ENCODE measurements at regions not wholly inside any gene's neighbourhood (a gene's known extent, or its start where the extent isn't known, plus 50 kb on each side); places are given as distances from the start of the nearest gene placed in this dataset.

- DNase-seq (ENCODE audit: low read depth in 2 of 2): no peak
Observed at GRCh38 chr9:107118863-107119624, 164.0 kb upstream of the RAD23B start.

DNA sequence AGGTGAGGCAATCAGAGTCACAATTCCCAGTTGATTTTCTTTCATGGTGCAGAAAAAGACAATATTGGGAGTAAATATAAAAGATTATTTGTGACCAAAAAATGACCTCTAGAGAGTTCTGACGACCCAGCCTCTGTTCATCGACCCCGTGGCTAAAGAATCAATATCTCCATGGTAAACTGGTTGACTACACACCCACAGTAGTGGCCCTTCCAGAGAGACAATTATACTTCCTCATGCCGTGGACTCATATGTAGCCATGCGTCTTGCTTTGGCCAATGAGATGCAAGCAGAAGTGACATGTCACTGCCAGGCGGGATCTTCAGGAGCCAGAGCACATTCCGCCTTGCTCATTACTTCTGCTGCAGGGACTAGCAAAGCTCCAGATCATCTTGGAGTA, 163.3 kb upstream of the RAD23B start:
- DNase-seq (ENCODE audit: low read depth in 2 of 2): no peak

- no peak for DNase-seq (ENCODE audit: low read depth in 2 of 2)
Observed at GRCh38 chr9:107123389-107123788, 159.7 kb upstream of the RAD23B start.

GRCh38 chr9:107127608-107128007, 155.5 kb upstream of the RAD23B start:
- DNase-seq (ENCODE audit: low read depth in 2 of 2): no peak

DNA sequence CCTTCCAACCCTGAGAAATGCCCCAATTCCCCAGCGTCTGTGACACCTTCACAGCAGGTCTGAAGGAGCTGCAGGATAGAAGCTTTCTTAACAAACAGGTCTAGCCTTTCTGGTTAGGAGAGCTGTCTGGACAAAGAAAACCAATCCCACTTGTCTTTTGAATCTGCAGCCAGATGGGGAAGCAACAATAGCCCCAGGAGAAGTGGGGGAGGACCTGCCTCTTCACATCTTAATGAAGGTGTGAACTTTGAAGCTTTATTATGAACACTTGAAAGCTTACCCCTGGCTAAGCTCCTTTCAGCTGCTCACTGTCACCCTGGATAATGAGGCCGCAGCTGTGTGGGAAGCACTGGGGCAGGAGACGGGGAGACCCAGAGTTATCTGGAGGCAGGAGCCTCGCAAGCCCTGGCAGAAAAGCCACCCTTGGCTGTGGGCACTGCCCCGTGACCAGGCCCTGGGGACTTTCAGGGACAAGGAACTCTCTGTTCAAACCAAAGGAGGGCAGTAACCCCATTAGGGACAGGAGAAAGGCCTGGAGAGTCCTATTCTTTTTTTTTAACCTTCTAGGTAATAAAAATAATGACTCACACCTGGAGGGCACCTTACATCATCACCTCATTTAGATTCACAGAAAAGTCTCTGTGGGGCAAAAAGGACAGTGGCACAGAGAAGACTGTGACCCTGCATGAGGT, 151.8 kb upstream of the RAD23B start:
- DNase-seq (ENCODE audit: low read depth in 2 of 2): no peak

DNA sequence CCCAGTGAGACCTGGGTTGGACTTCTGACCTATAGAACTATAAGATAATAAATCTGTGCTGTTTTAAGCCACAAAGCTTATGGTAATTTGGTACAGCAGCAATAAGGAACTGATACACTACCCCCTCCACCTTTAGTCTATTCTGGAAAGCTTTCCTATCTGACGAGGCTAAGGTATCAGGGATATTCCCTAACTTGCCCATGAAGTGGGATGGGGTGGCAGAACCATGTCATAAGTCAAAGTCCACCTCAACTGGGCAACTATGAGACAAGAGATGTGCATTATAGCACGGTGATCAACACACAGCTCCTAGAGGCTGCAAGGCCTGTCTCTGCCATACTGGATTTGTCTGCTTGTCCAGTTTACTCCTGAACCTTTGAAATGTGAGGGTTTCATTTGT, 146.8 kb upstream of the RAD23B start:
- DNase-seq (ENCODE audit: low read depth in 2 of 2): no peak

DNA sequence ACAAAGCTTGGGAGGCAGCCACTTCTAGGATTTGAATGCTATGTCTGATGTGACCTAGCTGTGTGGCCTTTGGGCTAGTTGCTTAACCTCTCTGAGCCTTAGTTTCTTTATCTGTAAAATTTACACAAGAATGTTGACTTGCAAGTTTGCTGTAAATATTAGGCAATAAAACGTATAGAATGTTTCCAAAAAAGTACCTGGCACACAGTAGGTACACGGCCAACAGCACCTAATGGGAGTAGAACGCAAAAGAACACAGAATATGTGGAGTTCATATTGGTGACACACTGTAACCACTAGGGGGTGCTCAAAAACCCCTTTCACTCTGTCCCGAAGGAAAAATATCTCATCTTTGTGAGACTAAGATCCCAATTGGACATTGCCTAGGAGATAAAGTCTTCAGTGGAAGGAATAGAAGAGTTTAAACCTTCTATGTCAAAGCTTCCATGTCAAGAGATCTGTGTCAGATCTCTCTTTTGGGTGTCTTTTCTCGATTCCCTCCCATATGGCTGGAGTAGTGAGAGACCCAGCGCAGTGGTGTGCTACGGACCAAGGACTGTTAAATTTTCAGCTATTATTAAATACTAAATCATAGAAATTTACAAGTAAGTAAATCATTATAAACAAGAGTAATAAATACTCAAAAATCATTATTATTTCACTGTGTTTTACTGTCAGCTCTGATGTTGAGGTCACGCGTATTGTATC, 145.4 kb upstream of the RAD23B start:
- no peak for DNase-seq (ENCODE audit: low read depth in 2 of 2)

GRCh38 chr9:107138261-107138992, 144.7 kb upstream of the RAD23B start:
- no peak for DNase-seq (ENCODE audit: low read depth in 2 of 2)

DNA sequence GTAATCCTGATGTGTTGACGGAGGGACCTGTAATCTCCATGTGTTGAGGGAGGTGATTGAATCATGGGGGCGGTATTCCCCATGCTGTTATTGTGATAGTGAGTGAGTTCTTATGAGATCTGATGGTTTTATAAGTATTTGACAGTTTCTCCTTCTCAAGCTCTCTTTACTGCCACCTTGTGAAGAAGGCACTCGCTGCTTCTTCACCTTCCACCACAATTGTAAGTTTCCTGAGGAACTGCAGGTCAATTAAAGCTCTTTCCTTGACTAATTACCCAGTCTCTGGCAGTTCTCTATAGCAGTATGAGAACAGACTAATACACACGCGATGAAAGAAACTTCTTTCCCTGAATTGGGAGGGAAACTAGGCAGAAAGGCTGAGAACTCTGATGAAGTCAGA, 141.1 kb upstream of the RAD23B start:
- no peak for DNase-seq (ENCODE audit: low read depth in 2 of 2)

- DNase-seq (ENCODE audit: low read depth in 2 of 2): no peak
Observed at GRCh38 chr9:107142430-107142829, 140.6 kb upstream of the RAD23B start.

GRCh38 chr9:107142896-107143603, 140.0 kb upstream of the RAD23B start:
- DNase-seq (ENCODE audit: low read depth in 2 of 2): no peak

DNA sequence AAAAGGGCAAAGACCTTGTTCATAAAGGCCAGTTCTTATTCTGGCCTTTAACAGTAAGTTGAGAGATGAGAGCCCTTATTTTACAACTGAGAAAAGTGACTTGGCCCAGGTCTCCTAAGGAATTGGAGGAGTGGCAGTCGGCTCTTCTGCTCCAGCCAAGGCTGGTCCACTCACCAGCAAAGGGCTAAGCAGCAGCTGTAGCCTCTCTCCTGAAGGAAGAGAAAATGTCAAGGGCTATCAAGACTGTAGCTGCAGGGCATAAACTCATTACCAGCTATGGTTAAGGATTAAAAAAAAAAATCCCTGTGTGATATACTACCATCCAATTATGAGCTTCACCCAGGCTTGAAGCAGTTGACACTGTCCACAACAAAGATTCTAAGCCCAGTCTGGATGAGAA, 138.6 kb upstream of the RAD23B start:
- no peak for DNase-seq (ENCODE audit: low read depth in 2 of 2)

DNA sequence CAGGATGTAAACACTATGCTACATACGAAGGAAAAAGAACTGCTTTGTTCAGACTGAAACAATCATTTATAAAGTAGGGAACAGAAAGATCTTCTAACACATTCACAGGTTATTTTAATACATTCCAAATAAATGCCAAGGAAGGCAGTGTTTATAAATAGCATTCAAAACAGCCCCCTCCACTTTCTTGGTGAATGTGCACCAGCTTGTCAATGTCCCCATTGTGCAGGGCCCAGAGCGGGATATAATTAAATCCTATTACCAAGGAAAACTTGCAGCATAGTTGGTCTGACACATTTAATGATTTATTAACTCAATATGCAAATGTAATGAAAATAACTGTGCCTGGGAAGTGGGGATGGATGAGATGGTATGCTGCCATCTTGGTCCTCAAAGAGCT, 135.9 kb upstream of the RAD23B start:
- DNase-seq (ENCODE audit: low read depth in 2 of 2): no peak

DNA sequence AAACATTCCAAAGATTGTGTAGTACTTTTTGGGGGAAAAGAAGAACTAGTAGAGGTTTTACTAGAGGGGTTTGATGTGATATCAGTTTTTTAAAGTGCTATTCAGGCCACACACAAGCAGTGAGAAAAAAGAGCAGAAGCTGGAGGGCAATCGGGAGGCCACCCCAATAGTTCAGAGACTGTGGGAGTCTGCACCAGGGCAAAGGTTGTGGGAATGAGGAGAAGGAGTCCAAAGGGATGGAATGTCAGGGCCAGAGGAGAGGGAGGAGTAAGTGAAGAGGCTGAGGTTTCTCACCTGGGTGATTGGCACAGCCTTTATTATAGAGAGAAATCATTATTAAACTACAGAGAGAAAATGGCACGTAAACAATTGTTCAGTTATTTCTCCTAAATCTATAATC, 134.9 kb upstream of the RAD23B start:
- no peak for DNase-seq (ENCODE audit: low read depth in 2 of 2)

- no peak for DNase-seq (ENCODE audit: low read depth in 2 of 2)
Observed at GRCh38 chr9:107149756-107150155, 133.3 kb upstream of the RAD23B start.

GRCh38 chr9:107153336-107153735, 129.7 kb upstream of the RAD23B start:
- DNase-seq (ENCODE audit: low read depth in 2 of 2): no peak

- DNase-seq (ENCODE audit: low read depth in 2 of 2): no peak
Observed at GRCh38 chr9:107154291-107154690, 128.8 kb upstream of the RAD23B start.

DNA sequence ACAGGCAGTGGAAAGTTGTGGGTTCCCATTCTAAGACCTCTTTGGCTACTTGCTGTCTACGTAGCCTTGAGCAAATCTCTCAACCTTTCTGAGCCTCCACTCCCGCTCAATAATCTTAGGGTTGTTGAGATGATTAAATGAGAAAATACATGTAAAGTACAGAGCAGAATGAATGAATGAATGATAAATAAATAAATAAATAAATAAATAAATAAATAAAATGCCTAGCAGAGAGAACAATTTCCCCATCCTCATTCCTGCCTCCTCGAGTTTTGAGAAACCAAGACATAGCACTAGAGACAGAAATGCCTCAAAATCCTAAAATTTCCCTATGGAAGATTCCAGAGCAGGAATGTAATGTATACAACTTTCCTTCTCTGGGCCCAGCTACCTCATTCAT, 128.3 kb upstream of the RAD23B start:
- DNase-seq (ENCODE audit: low read depth in 2 of 2): no peak

DNA sequence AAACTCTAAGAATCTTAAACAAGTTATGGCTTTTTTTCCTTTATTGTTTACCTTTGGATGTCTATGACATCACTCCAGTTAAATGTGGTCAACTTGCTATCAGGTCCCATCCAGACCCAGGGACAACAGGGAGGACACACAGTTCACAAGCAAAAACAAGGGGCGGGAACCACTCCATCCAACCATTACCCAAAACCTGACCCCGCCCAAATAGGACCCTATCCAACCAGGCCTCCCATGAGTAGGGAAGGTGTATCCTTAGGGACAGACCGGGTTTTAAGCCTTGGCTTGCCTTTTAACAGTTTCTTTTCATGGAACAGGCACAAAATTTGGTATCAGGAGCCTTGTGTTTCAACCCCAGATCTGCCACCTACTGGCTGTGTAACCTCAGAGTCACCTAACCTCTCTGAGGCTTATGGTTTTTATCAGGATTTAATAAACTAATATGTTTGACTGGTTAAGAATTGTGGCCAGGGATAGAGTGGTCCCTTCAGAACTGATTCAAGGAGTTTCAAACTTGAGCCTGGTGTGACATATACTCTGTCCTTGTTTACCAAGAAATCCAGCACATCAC, 127.7 kb upstream of the RAD23B start:
- DNase-seq (ENCODE audit: low read depth in 2 of 2): no peak

GRCh38 chr9:107158321-107158720, 124.8 kb upstream of the RAD23B start:
- no peak for DNase-seq (ENCODE audit: low read depth in 2 of 2)

DNA sequence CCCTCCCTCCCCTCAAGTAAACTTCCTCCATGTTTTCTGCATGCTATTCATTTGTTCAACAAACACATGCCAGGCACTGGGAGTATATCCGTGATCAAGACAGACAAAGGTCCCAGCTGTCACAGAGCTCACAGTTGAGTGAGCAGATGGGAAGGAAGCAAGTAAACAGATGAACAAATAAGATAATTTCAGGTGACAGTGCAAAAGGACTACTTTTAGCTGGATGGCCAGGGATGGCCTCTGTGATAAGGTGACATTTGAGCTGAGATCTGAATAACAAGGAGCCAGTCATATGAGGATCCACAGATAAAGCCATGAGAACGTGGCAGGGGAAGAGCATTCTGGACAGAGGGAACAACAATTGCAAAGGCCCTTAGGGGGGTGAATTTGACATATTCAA, 121.7 kb upstream of the RAD23B start:
- no peak for DNase-seq (ENCODE audit: low read depth in 2 of 2)

Data from stimulated activated CD4-positive, alpha-beta T cell treated with anti-CD3 and anti-CD28 coated beads, Interleukin-4, amount 100 ng/mL, for 48 hours (primary cell).